ENCODE measurements at regions not wholly inside any gene's neighbourhood (a gene's known extent, or its start where the extent isn't known, plus 50 kb on each side); places are given as distances from the start of the nearest gene placed in this dataset.
A peak's percentile ranks its signal among the peaks of the same experiment; 100 is the strongest.

DNA sequence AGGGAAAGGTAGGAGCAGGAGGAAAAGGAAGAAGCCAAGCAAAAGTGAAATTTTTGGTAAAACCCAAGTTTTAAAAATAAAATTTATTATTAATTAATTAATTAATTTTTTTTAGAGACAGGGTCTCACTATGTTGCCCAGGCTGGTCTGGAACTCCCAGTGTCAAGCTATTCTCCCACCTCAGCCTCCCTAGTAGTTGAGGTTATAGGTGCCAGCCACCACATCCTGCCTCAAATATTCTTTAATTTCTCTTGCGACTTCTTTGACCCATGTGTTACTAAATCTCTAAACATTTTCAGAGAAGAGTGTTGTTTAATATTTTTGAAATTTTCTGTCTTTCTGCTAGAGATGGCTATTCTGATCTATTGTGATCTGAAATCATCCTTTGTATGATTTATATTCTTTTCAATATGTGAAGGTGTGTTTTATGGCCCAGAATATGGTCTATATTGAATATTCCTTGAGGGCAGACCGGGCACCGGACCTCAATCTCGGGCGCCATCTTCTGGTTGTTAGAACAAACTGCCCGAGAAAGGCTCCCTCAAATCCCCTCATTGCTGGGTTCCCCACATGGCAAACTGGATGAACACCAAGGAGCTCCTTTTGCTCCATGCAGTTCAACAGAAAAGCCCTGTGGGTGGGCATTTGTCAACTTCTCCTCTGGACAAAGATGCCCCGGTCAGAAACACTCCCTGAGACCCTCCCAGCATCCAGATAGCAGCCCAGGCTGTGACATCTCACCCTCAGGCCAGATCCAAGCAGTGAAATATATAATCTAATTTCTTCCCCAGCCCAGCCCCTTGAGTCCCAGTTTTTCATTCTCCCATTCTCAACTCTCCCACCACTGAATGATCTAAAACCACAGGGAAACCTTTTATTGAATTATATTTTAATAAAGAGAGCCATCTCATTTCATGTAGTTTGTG, 110.5 kb downstream of the ASCL4 start:
- no peak overlapping the region for H3K27ac ChIP-seq (replicated peaks; ENCODE audit: low read length)
- H3K9ac ChIP-seq (ENCODE audit: low read depth, low read length, poor library complexity): no peak overlapping the region
- H2AK5ac ChIP-seq (ENCODE audit: low read depth, low read length): no peak overlapping the region
- DNase-seq (ENCODE audit: low spot score): peak; percentile 65
- H4K8ac ChIP-seq (ENCODE audit: low read depth, low read length): no peak overlapping the region
- no peak overlapping the region for H3K23ac ChIP-seq (ENCODE audit: low read depth, low read length, poor library complexity)
- no CpG with 5 or more reads among the region's 7 CpGs for WGBS, 2 donors (ENCODE audit: extremely low coverage in 2 of 2, insufficient read length in 2 of 2, insufficient replicate concordance in 1 of 2)
- no peaks in the 10 kb centered on the region for H3K36me3 ChIP-seq (replicated peaks in 1 of 2; ENCODE audit: control insufficient read depth in 2 of 2, insufficient read depth in 2 of 2, low read length in 2 of 2)
- H3K79me1 ChIP-seq (ENCODE audit: low read depth, low read length): no peaks in the 10 kb centered on the region
- peak overlapping the region; percentile 43 for H2AFZ ChIP-seq (ENCODE audit: low read length)
- H2BK15ac ChIP-seq (ENCODE audit: low read length): no peak overlapping the region
- H3K4me1 ChIP-seq (ENCODE audit: control insufficient read depth in 2 of 2, insufficient read depth in 1 of 2, low read depth in 1 of 2, low read length in 2 of 2): no peaks in the 10 kb centered on the region
- no peak overlapping the region for H3K18ac ChIP-seq (ENCODE audit: low read length)
- no peak overlapping the region for H2BK120ac ChIP-seq (ENCODE audit: low read depth, low read length)
- no peak overlapping the region for H3K4me3 ChIP-seq (ENCODE audit: low read length in 2 of 2)
- no peak overlapping the region for H3K4me2 ChIP-seq (ENCODE audit: insufficient read depth, low read length, poor library complexity, severe bottlenecking)
- no peak overlapping the region for H3K14ac ChIP-seq (ENCODE audit: low read length)
- H3K9me3 ChIP-seq (replicated peaks in 1 of 2; ENCODE audit: control insufficient read depth in 2 of 2, insufficient read depth in 1 of 2, low read depth in 1 of 2, low read length in 2 of 2): no peaks in the 10 kb centered on the region
- no peak overlapping the region for H4K91ac ChIP-seq (ENCODE audit: low read depth, low read length, poor library complexity)
- H2BK12ac ChIP-seq (ENCODE audit: low read length): no peak overlapping the region
- no peak overlapping the region for H2BK5ac ChIP-seq (ENCODE audit: low read length)
- H3K4ac ChIP-seq (ENCODE audit: low read length): no peak overlapping the region
- peaks cover 0 to 24% (median 0%) of the 10 kb centered on the region in 3 experiments for H3K27me3 ChIP-seq (ENCODE audit: control insufficient read depth in 3 of 3, insufficient read depth in 3 of 3, low read depth in 1 of 3, low read length in 3 of 3)

DNA sequence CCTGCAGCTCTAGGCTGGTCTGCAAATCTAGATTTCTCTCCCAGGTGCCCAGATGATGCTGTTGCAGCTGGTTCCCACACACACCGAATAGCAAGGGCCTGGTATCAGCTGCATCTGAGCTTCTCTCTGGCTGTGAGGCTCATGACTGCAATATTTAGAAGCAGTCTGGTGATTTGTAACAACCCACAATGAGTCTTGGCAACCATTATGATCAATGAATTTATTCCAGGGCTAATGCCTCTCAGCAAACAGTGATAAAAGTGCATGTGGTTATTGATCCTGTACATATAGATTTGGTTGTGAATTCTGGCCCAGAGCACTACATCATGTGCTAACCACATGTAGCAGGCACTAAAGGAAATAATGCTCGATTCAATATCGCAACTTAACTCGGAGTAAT, 114.3 kb downstream of the ASCL4 start:
- H3K36me3 ChIP-seq (replicated peaks in 1 of 2; ENCODE audit: control insufficient read depth in 2 of 2, insufficient read depth in 2 of 2, low read length in 2 of 2): no peaks in the 10 kb centered on the region
- no peak overlapping the region for H4K91ac ChIP-seq (ENCODE audit: low read depth, low read length, poor library complexity)
- H2BK5ac ChIP-seq (ENCODE audit: low read length): no peak overlapping the region
- no peak overlapping the region for H2BK120ac ChIP-seq (ENCODE audit: low read depth, low read length)
- H3K23ac ChIP-seq (ENCODE audit: low read depth, low read length, poor library complexity): no peak overlapping the region
- no peak overlapping the region for H3K18ac ChIP-seq (ENCODE audit: low read length)
- H3K79me1 ChIP-seq (ENCODE audit: low read depth, low read length): no peaks in the 10 kb centered on the region
- H4K8ac ChIP-seq (ENCODE audit: low read depth, low read length): no peak overlapping the region
- no peak overlapping the region for H3K9ac ChIP-seq (ENCODE audit: low read depth, low read length, poor library complexity)
- H3K27me3 ChIP-seq (ENCODE audit: control insufficient read depth in 3 of 3, insufficient read depth in 3 of 3, low read depth in 1 of 3, low read length in 3 of 3): peaks cover 0 to 5% (median 0%) of the 10 kb centered on the region in 3 experiments
- H3K27ac ChIP-seq (replicated peaks; ENCODE audit: low read length): no peak overlapping the region
- H3K14ac ChIP-seq (ENCODE audit: low read length): no peak overlapping the region
- H2BK12ac ChIP-seq (ENCODE audit: low read length): no peak overlapping the region
- H3K4me3 ChIP-seq (ENCODE audit: low read length in 2 of 2): no peak overlapping the region
- no peak overlapping the region for H2AK5ac ChIP-seq (ENCODE audit: low read depth, low read length)
- WGBS, 2 donors (ENCODE audit: extremely low coverage in 2 of 2, insufficient read length in 2 of 2, insufficient replicate concordance in 1 of 2): no CpG with 5 or more reads among the region's 4 CpGs
- no peak overlapping the region for H3K4me2 ChIP-seq (ENCODE audit: insufficient read depth, low read length, poor library complexity, severe bottlenecking)
- no peak overlapping the region for H2BK15ac ChIP-seq (ENCODE audit: low read length)
- H3K4me1 ChIP-seq (ENCODE audit: control insufficient read depth in 2 of 2, insufficient read depth in 1 of 2, low read depth in 1 of 2, low read length in 2 of 2): no peaks in the 10 kb centered on the region
- no peak for DNase-seq (ENCODE audit: low spot score)
- peaks cover 0 to 3% of the 10 kb centered on the region in 2 donors for H3K9me3 ChIP-seq (replicated peaks in 1 of 2; ENCODE audit: control insufficient read depth in 2 of 2, insufficient read depth in 1 of 2, low read depth in 1 of 2, low read length in 2 of 2)
- H3K4ac ChIP-seq (ENCODE audit: low read length): no peak overlapping the region
- H2AFZ ChIP-seq (ENCODE audit: low read length): no peak overlapping the region

DNA sequence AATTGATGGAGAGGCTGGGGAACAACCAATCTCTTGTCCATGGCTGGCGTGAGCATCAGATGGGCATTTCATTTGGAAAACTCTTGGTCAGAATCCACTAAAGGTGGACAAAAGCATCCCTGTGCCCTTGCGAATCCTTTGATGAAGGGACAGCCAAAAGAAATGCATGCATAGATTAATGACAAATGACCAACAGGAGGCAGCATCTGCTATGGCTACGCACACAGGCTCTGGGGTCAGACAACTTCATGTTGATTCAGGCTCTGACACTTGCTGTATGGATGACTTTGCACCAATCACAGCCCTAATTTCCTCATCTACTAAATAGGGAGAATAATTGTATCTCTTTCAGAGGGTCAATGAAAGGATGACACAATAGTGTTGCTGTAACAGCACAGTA, 117.5 kb downstream of the ASCL4 start:
- H3K14ac ChIP-seq (ENCODE audit: low read length): no peak overlapping the region
- H2AK5ac ChIP-seq (ENCODE audit: low read depth, low read length): no peak overlapping the region
- DNase-seq (ENCODE audit: low spot score): no peak
- no peaks in the 10 kb centered on the region for H3K36me3 ChIP-seq (replicated peaks in 1 of 2; ENCODE audit: control insufficient read depth in 2 of 2, insufficient read depth in 2 of 2, low read length in 2 of 2)
- no peak overlapping the region for H3K4me3 ChIP-seq (ENCODE audit: low read length in 2 of 2)
- H3K18ac ChIP-seq (ENCODE audit: low read length): no peak overlapping the region
- H2AFZ ChIP-seq (ENCODE audit: low read length): no peak overlapping the region
- peaks cover 0 to 3% of the 10 kb centered on the region in 2 donors for H3K9me3 ChIP-seq (replicated peaks in 1 of 2; ENCODE audit: control insufficient read depth in 2 of 2, insufficient read depth in 1 of 2, low read depth in 1 of 2, low read length in 2 of 2)
- no peak overlapping the region for H4K91ac ChIP-seq (ENCODE audit: low read depth, low read length, poor library complexity)
- no peak overlapping the region for H2BK120ac ChIP-seq (ENCODE audit: low read depth, low read length)
- no peak overlapping the region for H2BK15ac ChIP-seq (ENCODE audit: low read length)
- no peak overlapping the region for H3K4me2 ChIP-seq (ENCODE audit: insufficient read depth, low read length, poor library complexity, severe bottlenecking)
- H3K4ac ChIP-seq (ENCODE audit: low read length): no peak overlapping the region
- H3K79me1 ChIP-seq (ENCODE audit: low read depth, low read length): no peaks in the 10 kb centered on the region
- no peak overlapping the region for H3K23ac ChIP-seq (ENCODE audit: low read depth, low read length, poor library complexity)
- H4K8ac ChIP-seq (ENCODE audit: low read depth, low read length): no peak overlapping the region
- H3K27ac ChIP-seq (replicated peaks; ENCODE audit: low read length): no peak overlapping the region
- H2BK12ac ChIP-seq (ENCODE audit: low read length): no peak overlapping the region
- no peak overlapping the region for H2BK5ac ChIP-seq (ENCODE audit: low read length)
- no CpG with 5 or more reads among the region's 3 CpGs for WGBS, 2 donors (ENCODE audit: extremely low coverage in 2 of 2, insufficient read length in 2 of 2, insufficient replicate concordance in 1 of 2)
- peaks cover 0 to 5% (median 0%) of the 10 kb centered on the region in 3 experiments for H3K27me3 ChIP-seq (ENCODE audit: control insufficient read depth in 3 of 3, insufficient read depth in 3 of 3, low read depth in 1 of 3, low read length in 3 of 3)
- H3K9ac ChIP-seq (ENCODE audit: low read depth, low read length, poor library complexity): no peak overlapping the region
- H3K4me1 ChIP-seq (ENCODE audit: control insufficient read depth in 2 of 2, insufficient read depth in 1 of 2, low read depth in 1 of 2, low read length in 2 of 2): no peaks in the 10 kb centered on the region

DNA sequence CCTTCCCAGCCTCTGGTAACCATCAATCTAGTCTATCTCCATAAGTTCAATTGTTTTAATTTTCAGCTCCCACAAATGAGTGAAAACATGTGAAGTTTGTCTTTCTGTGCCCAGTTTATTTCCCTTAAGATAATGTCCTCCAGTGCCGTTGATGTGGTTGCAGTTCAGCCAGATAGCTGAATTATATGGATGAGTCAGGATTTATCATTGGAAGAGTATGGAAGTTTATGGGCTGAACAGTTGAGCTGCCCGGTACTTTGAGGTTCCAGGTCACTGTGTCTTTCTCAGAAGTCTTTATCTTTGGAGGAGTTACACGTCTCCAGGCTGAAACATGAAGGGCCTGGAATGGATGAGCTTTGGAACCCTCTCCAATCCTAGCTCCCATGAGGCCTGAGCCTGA, 120.1 kb downstream of the ASCL4 start:
- no CpG with 5 or more reads among the region's 3 CpGs for WGBS, 2 donors (ENCODE audit: extremely low coverage in 2 of 2, insufficient read length in 2 of 2, insufficient replicate concordance in 1 of 2)
- H3K14ac ChIP-seq (ENCODE audit: low read length): no peak overlapping the region

More for the DNA sequence above, 120.1 kb downstream of the ASCL4 start:
- Histone ChIP-seq H2AK5ac (ENCODE audit: low read depth, low read length) (no peak overlapping the region), H3K9me3 (replicated peaks in 1 of 2; ENCODE audit: control insufficient read depth in 2 of 2, insufficient read depth in 1 of 2, low read depth in 1 of 2, low read length in 2 of 2) (peaks cover 0 to 3% of the 10 kb centered on the region in 2 donors), H4K91ac (ENCODE audit: low read depth, low read length, poor library complexity) (no peak overlapping the region), H2BK12ac (ENCODE audit: low read length) (no peak overlapping the region), H3K18ac (ENCODE audit: low read length) (no peak overlapping the region), H2BK5ac (ENCODE audit: low read length) (no peak overlapping the region), H3K27ac (replicated peaks; ENCODE audit: low read length) (no peak overlapping the region), H3K36me3 (replicated peaks in 1 of 2; ENCODE audit: control insufficient read depth in 2 of 2, insufficient read depth in 2 of 2, low read length in 2 of 2) (no peaks in the 10 kb centered on the region), H2BK120ac (ENCODE audit: low read depth, low read length) (no peak overlapping the region), H3K4me3 (ENCODE audit: low read length in 2 of 2) (no peak overlapping the region), H3K4me2 (ENCODE audit: insufficient read depth, low read length, poor library complexity, severe bottlenecking) (no peak overlapping the region), H3K9ac (ENCODE audit: low read depth, low read length, poor library complexity) (no peak overlapping the region), H3K23ac (ENCODE audit: low read depth, low read length, poor library complexity) (no peak overlapping the region), H3K4ac (ENCODE audit: low read length) (no peak overlapping the region), H3K4me1 (ENCODE audit: control insufficient read depth in 2 of 2, insufficient read depth in 1 of 2, low read depth in 1 of 2, low read length in 2 of 2) (no peaks in the 10 kb centered on the region), H2AFZ (ENCODE audit: low read length) (no peak overlapping the region), H2BK15ac (ENCODE audit: low read length) (no peak overlapping the region), H3K79me1 (ENCODE audit: low read depth, low read length) (no peaks in the 10 kb centered on the region), H3K27me3 (ENCODE audit: control insufficient read depth in 3 of 3, insufficient read depth in 3 of 3, low read depth in 1 of 3, low read length in 3 of 3) (no peaks in the 10 kb centered on the region), H4K8ac (ENCODE audit: low read depth, low read length) (no peak overlapping the region)
- no peak for DNase-seq (ENCODE audit: low spot score)
